ENCODE measurements at regions not wholly inside any gene's neighbourhood (a gene's known extent, or its start where the extent isn't known, plus 50 kb on each side); places are given as distances from the start of the nearest gene placed in this dataset.

DNA sequence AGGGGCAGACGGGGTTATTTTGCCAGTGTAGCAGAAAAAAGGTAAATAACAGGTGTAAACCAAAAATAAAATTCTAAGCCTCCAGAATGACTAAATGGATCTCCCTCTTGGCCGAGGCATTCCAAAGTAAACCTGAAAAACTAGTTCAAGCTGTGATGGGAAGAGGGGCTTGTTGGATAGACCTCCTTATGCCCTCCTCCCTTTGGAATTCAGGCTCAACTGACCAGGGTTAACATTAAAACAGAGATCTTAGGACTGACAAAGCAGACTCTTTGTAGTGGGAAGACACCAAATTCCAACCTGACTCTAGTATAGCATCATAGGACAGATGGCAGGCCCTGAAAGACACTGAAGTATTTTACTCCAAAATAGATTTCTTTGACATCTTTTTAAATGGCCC, 113.8 kb upstream of the ITGB1 start:
- Histone ChIP-seq H3K4me3 (no peak overlapping the region), H3K36me3 (replicated peaks) (no peaks in the 10 kb centered on the region), H3K4me1 (no peaks in the 10 kb centered on the region), H3K9me3 (no peaks in the 10 kb centered on the region), H3K27me3 (ENCODE audit: low read depth) (no peaks in the 10 kb centered on the region)
- DNase-seq (ENCODE audit: low spot score in 2 of 2) = no peak
- in situ Hi-C loops (cut with MboI; ENCODE audit: low sequenced_read_pairs) = no loop called here

DNA sequence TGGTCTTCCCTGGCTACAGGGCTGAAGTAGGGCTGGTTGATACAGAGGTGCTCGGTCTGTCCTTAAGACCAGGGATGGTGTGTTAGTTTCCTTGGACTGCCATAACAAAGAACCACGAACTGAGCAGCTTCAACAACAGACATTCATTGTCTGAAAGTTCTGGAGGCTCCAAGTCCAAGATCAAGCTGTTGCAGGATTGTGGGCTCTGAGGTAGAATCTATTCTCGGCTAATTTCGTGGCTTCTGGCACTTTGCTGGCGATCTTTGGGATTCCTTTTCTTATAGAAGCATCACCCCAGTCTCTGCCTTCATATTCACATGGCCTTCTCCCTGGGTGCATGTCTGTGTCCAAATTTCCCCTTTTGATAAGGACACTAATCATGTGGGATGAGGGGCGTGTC, 112.1 kb upstream of the ITGB1 start:
- Histone ChIP-seq H3K36me3 (replicated peaks) (no peaks in the 10 kb centered on the region), H3K27me3 (ENCODE audit: low read depth) (no peaks in the 10 kb centered on the region), H3K4me1 (no peaks in the 10 kb centered on the region), H3K9me3 (no peaks in the 10 kb centered on the region), H3K4me3 (no peak overlapping the region)
- no peak for DNase-seq (ENCODE audit: low spot score in 2 of 2)
- in situ Hi-C loops (cut with MboI; ENCODE audit: low sequenced_read_pairs) = no loop called here

DNA sequence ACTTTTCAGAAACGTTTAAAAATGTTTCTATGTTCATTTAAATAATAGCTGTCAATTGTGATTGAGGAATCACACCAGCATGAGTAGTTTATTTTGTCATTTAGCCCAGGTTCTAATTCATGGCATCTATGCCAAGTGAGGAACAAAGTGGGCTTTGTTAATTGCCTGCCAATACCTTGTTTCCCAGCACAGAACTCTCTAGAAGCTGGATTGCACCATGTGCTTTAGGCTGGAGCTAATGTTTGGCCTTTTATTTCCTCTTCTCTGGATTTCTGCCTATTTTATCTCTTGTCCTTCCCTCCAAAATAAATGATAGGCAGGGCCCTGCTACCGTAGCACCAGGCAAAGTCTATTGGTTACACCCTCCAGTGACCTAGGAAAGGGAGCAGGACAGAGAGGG, 109.9 kb upstream of the ITGB1 start:
- no peaks in the 10 kb centered on the region for H3K9me3 ChIP-seq
- H3K4me3 ChIP-seq = no peak overlapping the region
- in situ Hi-C loops (cut with MboI; ENCODE audit: low sequenced_read_pairs) = no loop called here
- H3K27me3 ChIP-seq (ENCODE audit: low read depth) = no peaks in the 10 kb centered on the region
- no peaks in the 10 kb centered on the region for H3K36me3 ChIP-seq (replicated peaks)
- H3K4me1 ChIP-seq = no peaks in the 10 kb centered on the region
- DNase-seq (ENCODE audit: low spot score in 2 of 2) = no peak

DNA sequence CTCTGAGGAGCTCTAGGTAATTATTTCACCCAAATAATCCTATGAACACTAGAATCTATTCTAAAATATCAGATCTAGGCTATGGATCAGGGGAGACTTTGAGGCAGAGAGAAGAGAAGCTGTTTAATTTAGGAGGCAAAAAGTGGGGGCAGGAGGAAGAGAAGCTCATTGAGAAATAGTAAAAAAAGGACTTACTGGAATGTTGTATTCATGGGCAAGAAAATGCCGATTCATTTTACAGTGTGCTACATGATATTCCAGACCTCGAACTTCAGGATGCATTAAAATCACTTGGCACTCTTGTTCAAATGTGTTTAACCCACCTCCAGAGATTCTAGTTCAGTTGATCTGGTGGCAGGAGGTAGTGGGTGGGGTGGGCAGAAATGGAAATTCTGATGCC, 109.5 kb upstream of the ITGB1 start:
- Histone ChIP-seq H3K4me3 (no peak overlapping the region), H3K27me3 (ENCODE audit: low read depth) (no peaks in the 10 kb centered on the region), H3K4me1 (no peaks in the 10 kb centered on the region), H3K9me3 (no peaks in the 10 kb centered on the region), H3K36me3 (replicated peaks) (no peaks in the 10 kb centered on the region)
- DNase-seq (ENCODE audit: low spot score in 2 of 2) = no peak
- in situ Hi-C loops (cut with MboI; ENCODE audit: low sequenced_read_pairs) = no loop called here

- Histone ChIP-seq H3K4me1 (no peaks in the 10 kb centered on the region), H3K4me3 (no peak overlapping the region), H3K27me3 (ENCODE audit: low read depth) (no peaks in the 10 kb centered on the region), H3K9me3 (no peaks in the 10 kb centered on the region), H3K36me3 (replicated peaks) (no peaks in the 10 kb centered on the region)
- no peak for DNase-seq (ENCODE audit: low spot score in 2 of 2)
- in situ Hi-C loops (cut with MboI; ENCODE audit: low sequenced_read_pairs) = no loop called here
Measured at GRCh38 chr10:33066558-33067236, 108.7 kb upstream of the ITGB1 start.

GRCh38 chr10:33065111-33065510, 107.1 kb upstream of the ITGB1 start:
- Histone ChIP-seq H3K27me3 (ENCODE audit: low read depth) (no peaks in the 10 kb centered on the region), H3K4me1 (no peaks in the 10 kb centered on the region), H3K36me3 (replicated peaks) (no peaks in the 10 kb centered on the region), H3K4me3 (no peak overlapping the region), H3K9me3 (no peaks in the 10 kb centered on the region)
- no peak for DNase-seq (ENCODE audit: low spot score in 2 of 2)
- in situ Hi-C loops (cut with MboI; ENCODE audit: low sequenced_read_pairs) = no loop called here

GRCh38 chr10:33064706-33065105, 106.7 kb upstream of the ITGB1 start:
- in situ Hi-C loops (cut with MboI; ENCODE audit: low sequenced_read_pairs) = no loop called here
- no peak for DNase-seq (ENCODE audit: low spot score in 2 of 2)
- H3K4me3 ChIP-seq = no peak overlapping the region
- no peaks in the 10 kb centered on the region for H3K4me1 ChIP-seq
- H3K27me3 ChIP-seq (ENCODE audit: low read depth) = 0 out of 2 replicates have a peak, but pooled peaks cover 2% of the 10 kb centered on the region
- no peaks in the 10 kb centered on the region for H3K36me3 ChIP-seq (replicated peaks)
- H3K9me3 ChIP-seq = no peaks in the 10 kb centered on the region

DNA sequence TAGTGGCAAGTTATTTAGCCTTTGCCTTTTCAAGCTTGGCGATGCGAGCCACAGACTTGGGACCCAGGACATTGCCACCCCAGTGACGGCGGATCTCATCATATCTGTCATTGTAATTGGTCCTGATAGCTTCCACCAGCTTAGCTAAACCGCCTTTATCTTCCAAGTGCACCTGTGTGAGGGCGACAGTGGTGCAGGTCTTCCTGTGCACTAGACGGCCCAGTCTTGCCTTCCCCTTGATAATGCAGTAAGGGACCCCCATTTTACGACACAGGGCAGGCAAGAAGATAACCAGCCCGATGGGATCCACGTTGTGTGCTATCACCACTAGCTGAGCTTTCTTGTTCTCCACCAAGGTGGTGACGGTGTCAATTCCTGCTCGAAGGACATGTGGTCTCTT, 99.6 kb upstream of the ITGB1 start:
- Histone ChIP-seq H3K4me3 (no peak overlapping the region), H3K36me3 (replicated peaks) (no peaks in the 10 kb centered on the region), H3K27me3 (ENCODE audit: low read depth) (0 out of 2 replicates have a peak, but pooled peaks cover 2% of the 10 kb centered on the region), H3K4me1 (no peaks in the 10 kb centered on the region), H3K9me3 (no peaks in the 10 kb centered on the region)
- in situ Hi-C loops (cut with MboI; ENCODE audit: low sequenced_read_pairs) = no loop called here
- no peak for DNase-seq (ENCODE audit: low spot score in 2 of 2)

- in situ Hi-C loops (cut with MboI; ENCODE audit: low sequenced_read_pairs) = no loop called here
- no peaks in the 10 kb centered on the region for H3K9me3 ChIP-seq
- H3K4me3 ChIP-seq = no peak overlapping the region
- 0 out of 2 replicates have a peak, but pooled peaks cover 2% of the 10 kb centered on the region for H3K27me3 ChIP-seq (ENCODE audit: low read depth)
- no peaks in the 10 kb centered on the region for H3K4me1 ChIP-seq
- no peaks in the 10 kb centered on the region for H3K36me3 ChIP-seq (replicated peaks)
- DNase-seq (ENCODE audit: low spot score in 2 of 2) = no peak
Measured at GRCh38 chr10:33056828-33057596, 99.0 kb upstream of the ITGB1 start.

- H3K4me3 ChIP-seq = no peak overlapping the region
- in situ Hi-C loops (cut with MboI; ENCODE audit: low sequenced_read_pairs) = no loop called here
- H3K27me3 ChIP-seq (ENCODE audit: low read depth) = 0 out of 2 replicates have a peak, but pooled peaks cover 2% of the 10 kb centered on the region
- no peaks in the 10 kb centered on the region for H3K9me3 ChIP-seq
- no peaks in the 10 kb centered on the region; the same call in 1 of the 2 replicates for H3K4me1 ChIP-seq
- no peak for DNase-seq (ENCODE audit: low spot score in 2 of 2)
- H3K36me3 ChIP-seq (replicated peaks) = no peaks in the 10 kb centered on the region
Measured at GRCh38 chr10:33055625-33056024, 97.6 kb upstream of the ITGB1 start.

- Histone ChIP-seq H3K4me1 (no peaks in the 10 kb centered on the region; the same call in 1 of the 2 replicates), H3K36me3 (replicated peaks) (no peaks in the 10 kb centered on the region), H3K9me3 (no peaks in the 10 kb centered on the region), H3K4me3 (no peak overlapping the region), H3K27me3 (ENCODE audit: low read depth) (no peaks in the 10 kb centered on the region)
- in situ Hi-C loops (cut with MboI; ENCODE audit: low sequenced_read_pairs) = no loop called here
- DNase-seq (ENCODE audit: low spot score in 2 of 2) = no peak
Measured at GRCh38 chr10:33052915-33053810, 95.1 kb upstream of the ITGB1 start.

DNA sequence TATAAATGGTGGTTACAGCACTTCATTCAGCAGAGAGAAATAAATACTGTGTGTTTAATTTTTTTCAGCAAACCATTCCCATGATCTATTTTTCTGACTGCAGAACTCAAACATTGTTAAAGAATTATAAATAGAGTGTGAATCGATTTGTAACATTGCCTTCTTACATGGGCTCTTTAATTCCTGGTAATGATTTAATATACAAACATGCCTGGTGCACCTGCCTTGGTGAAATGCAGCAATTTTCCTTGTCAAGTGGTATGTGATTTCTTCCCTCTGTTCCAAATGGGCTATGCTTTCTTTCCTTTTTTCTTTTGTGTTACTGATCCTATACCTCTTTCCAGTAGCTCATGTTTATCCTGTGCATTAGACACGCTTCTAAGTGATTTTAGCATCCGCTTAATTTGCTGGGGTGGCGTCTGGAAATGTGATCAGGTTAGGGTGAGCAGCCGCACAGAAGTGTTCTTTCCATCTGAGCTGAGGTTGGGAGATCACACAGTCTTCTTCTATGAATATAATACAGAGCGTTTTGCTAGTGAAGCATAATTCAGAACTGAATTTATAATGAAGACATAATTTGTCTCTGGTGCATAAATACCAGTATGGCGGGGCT, 94.3 kb upstream of the ITGB1 start:
- Histone ChIP-seq H3K36me3 (replicated peaks) (no peaks in the 10 kb centered on the region), H3K27me3 (ENCODE audit: low read depth) (no peaks in the 10 kb centered on the region), H3K4me3 (no peak overlapping the region), H3K9me3 (no peaks in the 10 kb centered on the region), H3K4me1 (no peaks in the 10 kb centered on the region; the same call in 1 of the 2 replicates)
- in situ Hi-C loops (cut with MboI; ENCODE audit: low sequenced_read_pairs) = no loop called here
- no peak for DNase-seq (ENCODE audit: low spot score in 2 of 2)

Data from HAP-1 (cell line).